ENCODE measurements at regions not wholly inside any gene's neighbourhood (a gene's known extent, or its start where the extent isn't known, plus 50 kb on each side); places are given as distances from the start of the nearest gene placed in this dataset.

DNA sequence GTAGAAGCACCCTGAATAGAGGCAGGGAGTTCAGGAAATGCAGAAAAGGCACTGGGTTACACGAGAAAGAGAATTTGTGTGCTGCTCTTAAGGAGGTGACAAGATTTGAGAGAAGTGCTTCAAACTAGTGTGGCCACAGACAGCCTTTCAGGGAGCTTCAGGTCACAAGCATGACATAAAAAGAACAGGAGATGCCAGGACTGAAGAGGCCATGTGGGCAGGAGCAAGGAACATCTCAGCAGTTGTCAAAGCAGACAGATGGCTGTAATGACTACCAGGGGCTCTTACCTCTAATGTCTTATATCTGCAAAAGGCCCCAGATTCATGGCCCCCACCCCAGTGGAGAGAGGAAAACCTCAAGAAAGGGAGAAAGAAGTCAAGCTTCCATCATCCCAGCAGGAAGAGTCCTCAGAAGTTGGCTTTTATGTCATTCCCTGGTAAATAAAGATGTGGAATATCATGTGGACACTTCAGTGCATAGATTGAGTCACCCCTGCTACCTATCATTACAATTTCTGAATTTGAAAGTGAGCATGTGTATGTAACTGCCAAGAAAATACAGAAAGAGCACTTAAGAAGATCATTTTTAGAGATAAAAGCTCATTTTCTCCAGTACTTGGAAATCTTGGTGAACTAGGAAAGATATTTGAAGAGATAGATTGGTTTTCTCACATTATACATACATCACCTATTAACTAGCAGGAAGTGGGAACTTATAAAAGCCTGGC, 214.4 kb upstream of the RORB start:
- H3K9me1 ChIP-seq (ENCODE audit: insufficient read depth, low read length) = no peaks in the 10 kb centered on the region
- H3K9ac ChIP-seq (ENCODE audit: low read depth, low read length) = no peak overlapping the region
- H4K8ac ChIP-seq (ENCODE audit: low read depth in 2 of 2, low read length in 2 of 2) = no peak overlapping the region
- H2AK5ac ChIP-seq (ENCODE audit: low read depth, low read length) = no peak overlapping the region
- BruUV-seq (replicated peaks) = no TSS peak
- 0 out of 2 replicates have a peak, but pooled peaks cover 3% of the 10 kb centered on the region for H3K9me3 ChIP-seq (ENCODE audit: control insufficient read depth, insufficient read depth, low read length)
- ChIA-PET POLR2A (ENCODE audit: unreplicated experiment) (no interaction called here), CTCF (no interaction called here)
- no peak overlapping the region for H2BK15ac ChIP-seq (ENCODE audit: low read depth, low read length)
- no peak overlapping the region for H2BK120ac ChIP-seq (ENCODE audit: low read depth, low read length)
- H2AFZ ChIP-seq (replicated peaks; ENCODE audit: low read length, poor library complexity) = no peak overlapping the region
- no peak overlapping the region for H4K91ac ChIP-seq (ENCODE audit: insufficient read depth, low read depth, low read length)
- H4K5ac ChIP-seq (ENCODE audit: low read depth, low read length) = no peak overlapping the region
- H3K4me2 ChIP-seq (ENCODE audit: low read depth, low read length) = no peak overlapping the region
- no peak overlapping the region for H3K23ac ChIP-seq (ENCODE audit: low read depth, low read length)
- H2BK5ac ChIP-seq (ENCODE audit: low read depth, low read length, poor library complexity, severe bottlenecking) = no peak overlapping the region
- no peak overlapping the region for H3K4ac ChIP-seq (ENCODE audit: low read depth, low read length)
- H3K36me3 ChIP-seq (ENCODE audit: control insufficient read depth, insufficient read depth, low read length) = no peaks in the 10 kb centered on the region
- whole genome bisulfite sequencing, 2 experiments (ENCODE audit: extremely low coverage in 2 of 2, insufficient read length in 1 of 2) = no CpG with 5 or more reads among the region's 1 CpG
- intact Hi-C loops (cut with micrococcal nuclease) (no loop called here), dilution Hi-C loops (cut with HindIII; ENCODE audit: low sequenced_read_pairs, unreplicated experiment) (no loop called here), in situ Hi-C loops (cut with MboI; ENCODE audit: low sequenced_read_pairs) (no loop called here)
- H3K14ac ChIP-seq (replicated peaks; ENCODE audit: low read depth, low read length) = no peak overlapping the region
- no peaks in the 10 kb centered on the region for H4K20me1 ChIP-seq (ENCODE audit: insufficient read depth, low read length)
- ATAC-seq (ENCODE audit: low read depth) = no peak
- H3K79me1 ChIP-seq (ENCODE audit: low read depth in 1 of 2, low read length in 2 of 2) = no peaks in the 10 kb centered on the region
- no peak overlapping the region for H2BK20ac ChIP-seq (ENCODE audit: low read depth, low read length)
- TF ChIP-seq RAD21 (IDR thresholded peaks at IDR 0.05; ENCODE audit: low read length) (no peak), RCOR1 (IDR thresholded peaks at IDR 0.05; ENCODE audit: insufficient replicate concordance, low read length) (no peak), MXI1 (IDR thresholded peaks at IDR 0.05; ENCODE audit: borderline replicate concordance, low read depth, low read length) (no peak), CTCF (conservative IDR thresholded peaks at IDR 0.05; ENCODE audit: low read depth, low read length) (no peak), CHD1 (IDR thresholded peaks at IDR 0.05; ENCODE audit: low read depth, low read length) (no peak), SMC3 (IDR thresholded peaks at IDR 0.05; ENCODE audit: low read depth, low read length) (no peak)
- H3K4me3 ChIP-seq (ENCODE audit: insufficient read depth, low read depth, low read length) = no peak overlapping the region
- DNase-seq = no peak
- no peak overlapping the region for H2AK9ac ChIP-seq (replicated peaks; ENCODE audit: low read depth, low read length, poor library complexity)
- no peak overlapping the region for H3K56ac ChIP-seq (ENCODE audit: extremely low read depth, insufficient read depth, low read length)
- no peaks in the 10 kb centered on the region for H3K27me3 ChIP-seq (ENCODE audit: control insufficient read depth, insufficient read depth, low read length)
- no peaks in the 10 kb centered on the region for H3K4me1 ChIP-seq (ENCODE audit: control insufficient read depth, insufficient read depth, low read length)
- H3K18ac ChIP-seq (ENCODE audit: low read depth, low read length) = no peak overlapping the region
- no peak overlapping the region for H3K27ac ChIP-seq (ENCODE audit: insufficient read depth, low read length)

All from IMR-90 (cell line).